BJ (cell line): ENCODE measurements at regions not wholly inside any gene's neighbourhood (a gene's known extent, or its start where the extent isn't known, plus 50 kb on each side); places are given as distances from the start of the nearest gene placed in this dataset.
"Not testable (repeated sequence)": the region's sequence is repeated elsewhere in the genome, so short reads cannot be mapped to it uniquely, and the experiment has no call there.

Experiments used
- CTCF ChIA-PET: fragments of 350-600 bp; formaldehyde crosslinking; extraction: SDS; loops from one replicate; lab custom pipeline; 2021; ENCODE audit warnings: antibody characterized with exemption, inconsistent platforms; lab: Yijun Ruan, JAX
- POLR2A ChIA-PET: fragments of 300-600 bp; sonication (Branson Sonifier 250); formaldehyde crosslinking; extraction: SDS; loops from one replicate; lab custom pipeline; 2021; ENCODE audit warnings: antibody characterized with exemption; lab: Charles Lee
- DNase-seq: peaks from one replicate; pipeline ENCODE4 v3.0.0-alpha.2; 2011; ENCODE audit warnings: low read depth
- H3K27me3 ChIP-seq: 2 replicates; pipeline ENCODE4 v1.6.0; 2011; ENCODE audit warnings: low read length; ENCODE audit not compliant: control insufficient read depth, insufficient read depth
- H3K36me3 ChIP-seq: 2 replicates; pipeline ENCODE4 v1.5.1; 2011; ENCODE audit warnings: low read length; ENCODE audit not compliant: control insufficient read depth, insufficient read depth
- H3K4me3 ChIP-seq: 2 replicates; pipeline ENCODE4 v1.5.1; 2011; ENCODE audit warnings: low read depth, mild to moderate bottlenecking, control low read depth, low read length
- TF ChIP-seq, protein P1 (sequence below): IDR thresholded peaks from 2 replicates; pipeline ENCODE4 v1.5.1; 2011; ENCODE audit warnings: low read depth, mild to moderate bottlenecking, control low read depth, inconsistent platforms, low read length, moderate library complexity; ENCODE audit not compliant: insufficient read depth

- POLR2A ChIA-PET, result no interaction called here
- TF ChIP-seq, protein P1, sequence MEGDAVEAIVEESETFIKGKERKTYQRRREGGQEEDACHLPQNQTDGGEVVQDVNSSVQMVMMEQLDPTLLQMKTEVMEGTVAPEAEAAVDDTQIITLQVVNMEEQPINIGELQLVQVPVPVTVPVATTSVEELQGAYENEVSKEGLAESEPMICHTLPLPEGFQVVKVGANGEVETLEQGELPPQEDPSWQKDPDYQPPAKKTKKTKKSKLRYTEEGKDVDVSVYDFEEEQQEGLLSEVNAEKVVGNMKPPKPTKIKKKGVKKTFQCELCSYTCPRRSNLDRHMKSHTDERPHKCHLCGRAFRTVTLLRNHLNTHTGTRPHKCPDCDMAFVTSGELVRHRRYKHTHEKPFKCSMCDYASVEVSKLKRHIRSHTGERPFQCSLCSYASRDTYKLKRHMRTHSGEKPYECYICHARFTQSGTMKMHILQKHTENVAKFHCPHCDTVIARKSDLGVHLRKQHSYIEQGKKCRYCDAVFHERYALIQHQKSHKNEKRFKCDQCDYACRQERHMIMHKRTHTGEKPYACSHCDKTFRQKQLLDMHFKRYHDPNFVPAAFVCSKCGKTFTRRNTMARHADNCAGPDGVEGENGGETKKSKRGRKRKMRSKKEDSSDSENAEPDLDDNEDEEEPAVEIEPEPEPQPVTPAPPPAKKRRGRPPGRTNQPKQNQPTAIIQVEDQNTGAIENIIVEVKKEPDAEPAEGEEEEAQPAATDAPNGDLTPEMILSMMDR, result no peak
- Histone ChIP-seq H3K27me3 (peaks cover 1% of the 10 kb centered on the region; the same call in 1 of the 2 replicates), H3K36me3 (no peaks in the 10 kb centered on the region), H3K4me3 (no peak overlapping the region)
- no peak for DNase-seq
- CTCF ChIA-PET, result interaction anchor here (0.7 to 2.4 kb wide), 3 partner anchors 14 to 1041 kb away, joined by 4 to 14 read pairs (median 4); no protein-coding TSS in a partner anchor
Observed at GRCh38 chr3:75193797-75194196, 470.3 kb upstream of the FRG2C start.

GRCh38 chr3:75214332-75214731, 449.8 kb upstream of the FRG2C start:
- CTCF ChIA-PET, DNase-seq, H3K27me3 ChIP-seq, H3K36me3 ChIP-seq, POLR2A ChIA-PET, H3K4me3 ChIP-seq: not testable (repeated sequence)

DNA sequence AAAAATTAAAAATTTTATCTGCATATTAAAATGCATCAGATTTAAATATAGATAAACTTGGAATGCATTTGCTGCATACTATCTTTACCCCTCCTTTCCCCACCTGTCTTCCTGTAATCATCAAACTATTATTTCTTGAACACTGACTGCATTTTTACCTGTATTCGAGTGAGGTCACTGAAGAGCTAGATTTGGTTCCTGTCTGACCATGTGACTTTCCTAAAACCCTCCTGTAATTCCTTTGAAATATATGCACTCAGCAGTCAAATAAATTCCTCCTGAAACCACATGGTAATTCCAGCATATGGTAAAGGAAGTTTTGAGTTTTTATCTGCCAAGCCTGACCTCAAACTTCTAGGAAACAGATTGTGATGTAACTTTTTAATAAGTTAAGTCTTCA, 445.6 kb upstream of the FRG2C start:
- H3K27me3 ChIP-seq, result no peaks in the 10 kb centered on the region
- TF ChIP-seq, protein P1, result no peak
- no peak overlapping the region for H3K4me3 ChIP-seq
- POLR2A ChIA-PET, result no interaction called here
- no peaks in the 10 kb centered on the region for H3K36me3 ChIP-seq
- CTCF ChIA-PET, result no interaction called here
- DNase-seq, result no peak

- CTCF ChIA-PET, result interaction anchor here (1.0 kb wide), 1 partner anchor 29 kb away, joined by 4 read pairs; no protein-coding TSS in a partner anchor
- POLR2A ChIA-PET, result no interaction called here
Observed at GRCh38 chr3:75220932-75221331, 443.2 kb upstream of the FRG2C start.

DNA sequence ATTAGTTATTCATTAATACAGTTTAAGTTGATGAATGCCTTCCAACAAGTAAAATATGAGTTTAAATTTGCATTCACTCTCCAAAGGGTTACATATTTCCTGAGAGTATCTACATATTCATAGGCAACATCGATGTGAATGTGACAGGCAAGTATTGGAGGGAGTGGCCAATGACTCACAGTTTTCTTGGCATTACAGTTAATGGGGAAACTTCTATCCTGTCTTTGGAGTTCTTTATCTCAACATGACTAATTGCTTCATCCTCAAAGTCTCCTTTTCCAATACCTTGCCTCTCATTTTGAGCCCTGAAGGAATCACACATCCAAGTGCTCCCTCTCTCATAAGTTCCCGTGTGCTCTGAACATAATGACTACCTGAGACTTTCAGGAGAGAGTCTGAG, 439.7 kb upstream of the FRG2C start:
- DNase-seq, result no peak
- H3K36me3 ChIP-seq, result no peaks in the 10 kb centered on the region
- H3K4me3 ChIP-seq, result no peak overlapping the region
- TF ChIP-seq, protein P1, result no peak
- ChIA-PET POLR2A (no interaction called here), CTCF (no interaction called here)
- H3K27me3 ChIP-seq, result 0 out of 2 replicates have a peak, but pooled peaks cover 1% of the 10 kb centered on the region

More at GRCh38 chr3:75220932-75221331, 443.2 kb upstream of the FRG2C start:
- TF ChIP-seq, protein P1, result no peak
- no peak for DNase-seq
- Histone ChIP-seq H3K4me3 (no peak overlapping the region), H3K27me3 (no peaks in the 10 kb centered on the region), H3K36me3 (no peaks in the 10 kb centered on the region)

DNA sequence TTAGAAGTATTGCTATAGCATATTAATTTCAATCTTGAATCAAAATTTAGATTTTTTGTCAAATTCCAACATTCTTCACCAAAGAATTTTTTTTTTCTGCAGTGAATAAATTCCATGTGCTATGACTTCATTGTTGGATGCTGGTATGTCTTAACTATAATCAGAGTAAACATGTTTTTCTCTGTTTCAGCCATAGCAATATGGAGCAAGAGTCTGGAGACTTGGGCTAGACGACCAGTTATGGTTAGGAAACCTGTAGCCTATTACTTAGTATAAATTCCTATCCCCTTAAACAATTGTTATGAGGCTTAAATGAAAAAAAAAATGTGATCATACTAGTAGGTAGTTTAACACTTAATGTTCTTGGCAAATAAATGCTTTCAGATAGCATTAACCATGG, 431.9 kb upstream of the FRG2C start:
- CTCF ChIA-PET, result interaction anchor here (0.7 kb wide), 1 partner anchor 586 kb away, joined by 4 read pairs; no protein-coding TSS in a partner anchor
- Histone ChIP-seq H3K4me3 (no peak overlapping the region), H3K36me3 (no peaks in the 10 kb centered on the region), H3K27me3 (0 out of 2 replicates have a peak, but pooled peaks cover 1% of the 10 kb centered on the region)
- TF ChIP-seq, protein P1, result no peak
- POLR2A ChIA-PET, result no interaction called here
- DNase-seq, result no peak
